ENCODE measurements at regions not wholly inside any gene's neighbourhood (a gene's known extent, or its start where the extent isn't known, plus 50 kb on each side); places are given as distances from the start of the nearest gene placed in this dataset.

GRCh38 chr16:55179411-55179810, 144.6 kb upstream of the IRX6 start:
- DNase-seq, result no peak
- no peaks in the 10 kb centered on the region for H3K36me3 ChIP-seq (ENCODE audit: low read depth, low read length)
- H3K27me3 ChIP-seq (ENCODE audit: low read length), result no peaks in the 10 kb centered on the region
- H3K27ac ChIP-seq (ENCODE audit: low read length), result no peak overlapping the region
- H3F3A ChIP-seq (ENCODE audit: low read length, unreplicated experiment), result no peaks in the 10 kb centered on the region
- intact Hi-C loops (cut with micrococcal nuclease), result no loop called here
- no peak for TF ChIP-seq EZH2phosphoT487 (IDR thresholded peaks at IDR 0.05; ENCODE audit: borderline replicate concordance, low read length)
- TF ChIP-seq EZH2 (IDR thresholded peaks at IDR 0.05; ENCODE audit: low read length, unreplicated experiment), result no peak
- TF ChIP-seq CTCF (conservative IDR thresholded peaks at IDR 0.05; ENCODE audit: low read depth, low read length), result no peak
- H3K9me3 ChIP-seq (ENCODE audit: low read length), result no peaks in the 10 kb centered on the region
- no peaks in the 10 kb centered on the region for H3K79me2 ChIP-seq (ENCODE audit: low read length)
- H3K9ac ChIP-seq (ENCODE audit: low read length), result no peak overlapping the region
- H3K4me3 ChIP-seq (ENCODE audit: low read length), result no peak overlapping the region
- H3K9me2 ChIP-seq (replicated peaks; ENCODE audit: low read length), result no peaks in the 10 kb centered on the region
- BruUV-seq (replicated peaks), result no TSS peak
- no peak for ATAC-seq
- POLR2A ChIA-PET (ENCODE audit: unreplicated experiment), result no interaction called here
- H4K20me1 ChIP-seq (ENCODE audit: low read length), result no peaks in the 10 kb centered on the region
- CTCF ChIA-PET, result interaction anchor here (0.5 kb wide), 1 partner anchor 695 kb away, joined by 3 read pairs; no protein-coding TSS in a partner anchor
- no peak overlapping the region for H3K4me2 ChIP-seq (ENCODE audit: low read length)
- H2AFZ ChIP-seq (ENCODE audit: low read length), result no peak overlapping the region
- H3K4me1 ChIP-seq (ENCODE audit: insufficient read depth, low read length), result no peaks in the 10 kb centered on the region

- CTCF ChIA-PET, result interaction anchor here (0.5 kb wide), 1 partner anchor 696 kb away, joined by 3 read pairs; no protein-coding TSS in a partner anchor
- Histone ChIP-seq H3K9me3 (ENCODE audit: low read length) (no peaks in the 10 kb centered on the region), H3F3A (ENCODE audit: low read length, unreplicated experiment) (no peaks in the 10 kb centered on the region), H3K27me3 (ENCODE audit: low read length) (no peaks in the 10 kb centered on the region), H3K27ac (ENCODE audit: low read length) (no peak overlapping the region), H3K79me2 (ENCODE audit: low read length) (no peaks in the 10 kb centered on the region), H2AFZ (ENCODE audit: low read length) (no peak overlapping the region), H3K4me2 (ENCODE audit: low read length) (no peak overlapping the region), H3K9me2 (replicated peaks; ENCODE audit: low read length) (no peaks in the 10 kb centered on the region), H4K20me1 (ENCODE audit: low read length) (no peaks in the 10 kb centered on the region), H3K9ac (ENCODE audit: low read length) (no peak overlapping the region), H3K4me1 (ENCODE audit: insufficient read depth, low read length) (no peaks in the 10 kb centered on the region), H3K36me3 (ENCODE audit: low read depth, low read length) (no peaks in the 10 kb centered on the region), H3K4me3 (ENCODE audit: low read length) (no peak overlapping the region)
- TF ChIP-seq EZH2 (IDR thresholded peaks at IDR 0.05; ENCODE audit: low read length, unreplicated experiment), result no peak
- TF ChIP-seq CTCF (conservative IDR thresholded peaks at IDR 0.05; ENCODE audit: low read depth, low read length), result no peak
- no peak for TF ChIP-seq EZH2phosphoT487 (IDR thresholded peaks at IDR 0.05; ENCODE audit: borderline replicate concordance, low read length)
- POLR2A ChIA-PET (ENCODE audit: unreplicated experiment), result no interaction called here
- intact Hi-C loops (cut with micrococcal nuclease), result no loop called here
- ATAC-seq (no peak), DNase-seq (no peak)
- BruUV-seq (replicated peaks), result no TSS peak
Observed at GRCh38 chr16:55179852-55180585, 144.0 kb upstream of the IRX6 start.

- Histone ChIP-seq H3K4me3 (ENCODE audit: low read length) (no peak overlapping the region), H3K27ac (ENCODE audit: low read length) (no peak overlapping the region), H2AFZ (ENCODE audit: low read length) (no peak overlapping the region), H3K9me2 (replicated peaks; ENCODE audit: low read length) (no peaks in the 10 kb centered on the region), H3K9ac (ENCODE audit: low read length) (no peak overlapping the region), H3K27me3 (ENCODE audit: low read length) (no peaks in the 10 kb centered on the region), H3K79me2 (ENCODE audit: low read length) (no peaks in the 10 kb centered on the region), H3K9me3 (ENCODE audit: low read length) (no peaks in the 10 kb centered on the region), H3K4me1 (ENCODE audit: insufficient read depth, low read length) (no peaks in the 10 kb centered on the region), H3K36me3 (ENCODE audit: low read depth, low read length) (no peaks in the 10 kb centered on the region), H4K20me1 (ENCODE audit: low read length) (no peaks in the 10 kb centered on the region), H3K4me2 (ENCODE audit: low read length) (no peak overlapping the region), H3F3A (ENCODE audit: low read length, unreplicated experiment) (no peaks in the 10 kb centered on the region)
- BruUV-seq (replicated peaks), result no TSS peak
- ChIA-PET CTCF (no interaction called here), POLR2A (ENCODE audit: unreplicated experiment) (no interaction called here)
- DNase-seq, result no peak
- TF ChIP-seq EZH2 (IDR thresholded peaks at IDR 0.05; ENCODE audit: low read length, unreplicated experiment) (no peak), EZH2phosphoT487 (IDR thresholded peaks at IDR 0.05; ENCODE audit: borderline replicate concordance, low read length) (no peak), CTCF (conservative IDR thresholded peaks at IDR 0.05; ENCODE audit: low read depth, low read length) (no peak)
- ATAC-seq, result no peak
- intact Hi-C loops (cut with micrococcal nuclease), result no loop called here
Observed at GRCh38 chr16:55184052-55184451, 140.0 kb upstream of the IRX6 start.
